Heart right ventricle (tissue), 16 donors: ENCODE measurements at regions not wholly inside any gene's neighbourhood (a gene's known extent, or its start where the extent isn't known, plus 50 kb on each side); places are given as distances from the start of the nearest gene placed in this dataset.

ENCODE experiments used
- ATAC-seq, 8 donors: fragments of 200-7000 bp; cut with Tn5 transposase; one replicate each; pipeline ENCODE4 v1.9.1; 2020; ENCODE audit warnings: mild to moderate bottlenecking in 8 of 8, moderate library complexity in 8 of 8, moderate number of reproducible peaks in 1 of 8
- DNase-seq, 2 donors: peaks; one replicate each; pipeline ENCODE4 v3.0.0-alpha.2; 2020
- H3K27ac ChIP-seq, 10 donors: fragments of 200-600 bp; sonication (generic) in 2 of 10; one replicate each; pipeline versions ENCODE4 v1.5.0 to v1.8.0; 2020 to 2022; ENCODE audit warnings: mild to moderate bottlenecking in 3 of 10
- H3K27me3 ChIP-seq, 7 donors: fragments of 200-600 bp; one replicate each; pipeline ENCODE4 v1.8.0; 2021 to 2022; ENCODE audit warnings: mild to moderate bottlenecking in 2 of 7
- H3K36me3 ChIP-seq, 9 donors: fragments of 200-600 bp; sonication (generic) in 1 of 9; one replicate each; pipeline versions ENCODE4 v1.5.0 to v1.8.0; 2020 to 2022; ENCODE audit warnings: mild to moderate bottlenecking in 2 of 9
- H3K4me1 ChIP-seq, 9 donors: fragments of 200-600 bp; sonication (generic) in 1 of 9; one replicate each; pipeline versions ENCODE4 v1.5.0 to v1.8.0; 2020 to 2022; ENCODE audit warnings: mild to moderate bottlenecking in 4 of 9
- H3K4me3 ChIP-seq, 10 donors: fragments of 200-600 bp; sonication (generic) in 2 of 10; one replicate each; pipeline versions ENCODE4 v1.5.0 to v1.8.0; 2020 to 2022; ENCODE audit warnings: mild to moderate bottlenecking in 7 of 10, moderate library complexity in 2 of 10
- H3K9me3 ChIP-seq, 11 donors: fragments of 200-600 bp in 10 of 11; sonication (generic) in 2 of 11; one replicate each; pipeline versions ENCODE4 v1.5.0 to v1.8.0; 2013 to 2022; ENCODE audit warnings: mild to moderate bottlenecking in 2 of 11, control low read depth in 1 of 11, moderate library complexity in 1 of 11
- CTCF ChIP-seq, 9 donors: fragments of 200-600 bp; sonication (generic) in 2 of 9; IDR thresholded peaks; one replicate each; pipeline versions ENCODE4 v1.5.0 to v1.8.0; 2021 to 2022; ENCODE audit warnings: antibody characterized with exemption in 9 of 9, mild to moderate bottlenecking in 5 of 9, moderate library complexity in 1 of 9
- WGBS, 2 donors: extraction: QIAGEN DNeasy Blood & Tissue Kit; methylation state at CpG; one replicate each; pipeline ENCODE4 v1.1.7; 2013; ENCODE audit warnings: inconsistent platforms in 1 of 2; 5-methylcytosine and 5-hydroxymethylcytosine counted together
- intact Hi-C, 10 donors: fragments of 100-400 bp; cut with DNase I; formaldehyde crosslinking; loops; one replicate each; pipeline versions ENCODE4 v1.11.1 to v1.14.2; 2022
- donor health status: Arrhythmogenic right ventricular cardiomyopathy.
- donor health status: ischemic (EF 13 %, LVEDD 7.1; RV severe dilation, severe dysfunction).
- donor health status: healthy with polysubstance abuse.
- donor health status: DM: no; HTN: yes; CAD: no.
- donor health status: DM: no; HTN: no; CAD: no.
- donor health status: ischemic (EF 25% LVEDD 6.9; RV normal size, moderate dysfunction).
- donor health status: ischemic (EF 25% LVEDD 5.7; RV mildly dilated, moderate dysfunction).
- donor health status: healthy.
- donor health status: DM: yes; HTN: yes; CAD: no.
- donor health status: Ischemic cardiomyopathy.
- donor health status: ischemic (EF 35%, LVEDD 5.7; RV mildly dilated, moderate dysfunction).
- donor health status: nonischemic (EF 11% LVEDD 7.7; RV severe dilation, severe dysfunction).
- donor health status: DM: yes; HTN: yes; CAD: no.
- donor health status: PGD.
- donor health status: ischemic (EF 29% LVEDD 5.4; RV normal size, mild dysfunction).
- donor health status: nonischemic (EF 23%, LVEDD 6.1; RV moderate dilation, normal function).

GRCh38 chr22:48378673-48379072 lies 1449.0 kb downstream of the BRD1 start:
- H3K9me3 ChIP-seq, result peaks cover 0 to 2% (median 0%) of the 10 kb centered on the region in 11 donors
- DNase-seq (no peak), ATAC-seq (no peak)
- H3K36me3 ChIP-seq, result no peaks in the 10 kb centered on the region
- H3K27ac ChIP-seq, result no peak overlapping the region
- no peaks in the 10 kb centered on the region for H3K4me1 ChIP-seq
- H3K4me3 ChIP-seq, result no peak overlapping the region
- peaks cover 0 to 53% (median 43%) of the 10 kb centered on the region in 7 donors for H3K27me3 ChIP-seq
- 82 to 89% methylated on average over 6 of the region's 6 CpGs for WGBS, 2 donors
- intact Hi-C loops, result no loop called here
- no peak for TF ChIP-seq CTCF (IDR thresholded peaks at IDR 0.05)

- H3K27me3 ChIP-seq, result peaks cover 0 to 63% (median 49%) of the 10 kb centered on the region in 7 donors
- TF ChIP-seq CTCF (IDR thresholded peaks at IDR 0.05), result no peak
- WGBS, 2 donors, result 73 to 75% methylated on average over 8 of the region's 8 CpGs
These were observed 1450.5 kb downstream of the BRD1 start for GRCh38 chr22:48376936-48377712.

GRCh38 chr22:48376428-48376827 lies 1451.2 kb downstream of the BRD1 start:
- H3K9me3 ChIP-seq, result no peaks in the 10 kb centered on the region
- no peaks in the 10 kb centered on the region for H3K4me1 ChIP-seq
- intact Hi-C loops, result no loop called here
- TF ChIP-seq CTCF (IDR thresholded peaks at IDR 0.05), result no peak
- H3K36me3 ChIP-seq, result no peaks in the 10 kb centered on the region
- no peak overlapping the region for H3K27ac ChIP-seq
- DNase-seq (no peak), ATAC-seq (no peak)
- H3K4me3 ChIP-seq, result no peak overlapping the region
- 20% methylated on average over 8 of the region's 8 CpGs for WGBS, 2 donors
- H3K27me3 ChIP-seq, result peaks cover 0 to 64% (median 50%) of the 10 kb centered on the region in 7 donors

More at GRCh38 chr22:48376936-48377712, 1450.5 kb downstream of the BRD1 start:
- ATAC-seq, result no peak
- intact Hi-C loops, result no loop called here
- Histone ChIP-seq H3K36me3 (no peaks in the 10 kb centered on the region), H3K4me3 (no peak overlapping the region), H3K27ac (no peak overlapping the region), H3K9me3 (no peaks in the 10 kb centered on the region), H3K4me1 (no peaks in the 10 kb centered on the region)
- DNase-seq, result no peak

GRCh38 chr22:48373626-48374173 lies 1454.0 kb downstream of the BRD1 start:
- H3K4me3 ChIP-seq, result no peak overlapping the region
- ATAC-seq (no peak), DNase-seq (no peak)
- intact Hi-C loops, result no loop called here
- no peaks in the 10 kb centered on the region for H3K9me3 ChIP-seq
- TF ChIP-seq CTCF (IDR thresholded peaks at IDR 0.05), result no peak
- WGBS, 2 donors, result 72 to 79% methylated on average over 12 of the region's 12 CpGs
- peaks cover 0 to 71% (median 57%) of the 10 kb centered on the region in 7 donors for H3K27me3 ChIP-seq
- H3K4me1 ChIP-seq, result no peaks in the 10 kb centered on the region
- H3K36me3 ChIP-seq, result no peaks in the 10 kb centered on the region
- no peak overlapping the region for H3K27ac ChIP-seq
